HG03457 (cell line): ENCODE measurements at regions not wholly inside any gene's neighbourhood (a gene's known extent, or its start where the extent isn't known, plus 50 kb on each side); places are given as distances from the start of the nearest gene placed in this dataset.

ENCODE experiments used
- ATAC-seq: cut with Tn5 transposase; IDR thresholded peaks from one replicate; pipeline ENCODE4 v1.9.1; 2021; ENCODE audit warnings: moderate number of reproducible peaks; ENCODE audit not compliant: unreplicated experiment

DNA sequence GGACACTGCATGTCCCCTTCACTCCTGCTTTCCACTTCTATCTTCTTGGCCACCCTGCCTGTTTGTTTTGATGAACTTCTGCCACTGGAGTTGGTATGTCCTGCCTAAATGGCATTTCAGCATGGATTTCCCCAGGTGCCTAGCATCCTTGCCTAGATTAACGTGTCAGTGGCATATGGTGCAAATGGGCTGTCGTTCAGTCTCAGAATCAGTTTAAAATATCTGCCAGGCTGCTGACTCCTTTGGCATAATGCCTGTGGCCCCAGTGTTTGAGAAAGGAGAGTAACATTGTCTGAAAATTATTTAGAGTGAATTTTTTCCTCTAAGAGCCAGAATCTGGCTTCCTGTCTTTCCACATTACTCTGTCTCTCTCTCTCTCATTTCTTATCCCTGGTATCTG is 64.9 kb upstream of the BARHL2 start:
- no peak for ATAC-seq

DNA sequence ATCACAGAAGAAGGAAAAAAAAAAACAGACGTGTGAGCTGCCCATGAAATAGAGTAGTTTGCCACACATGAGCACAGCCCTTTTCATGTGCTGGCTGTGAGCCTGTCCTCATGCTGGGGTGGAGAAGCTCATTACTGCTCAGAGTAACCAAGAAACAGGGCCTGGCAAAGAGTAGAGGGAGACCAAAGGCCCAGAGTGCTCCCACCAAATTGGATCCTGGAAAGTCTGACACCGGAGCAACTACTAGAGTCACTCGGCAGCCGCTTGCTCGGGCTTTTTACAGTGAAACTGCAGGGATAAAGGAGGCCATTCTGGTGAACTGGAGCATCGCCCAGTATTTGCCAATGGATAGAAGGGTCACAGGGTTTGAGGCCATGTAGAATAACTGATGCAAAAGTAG is 64.4 kb upstream of the BARHL2 start:
- no peak for ATAC-seq

DNA sequence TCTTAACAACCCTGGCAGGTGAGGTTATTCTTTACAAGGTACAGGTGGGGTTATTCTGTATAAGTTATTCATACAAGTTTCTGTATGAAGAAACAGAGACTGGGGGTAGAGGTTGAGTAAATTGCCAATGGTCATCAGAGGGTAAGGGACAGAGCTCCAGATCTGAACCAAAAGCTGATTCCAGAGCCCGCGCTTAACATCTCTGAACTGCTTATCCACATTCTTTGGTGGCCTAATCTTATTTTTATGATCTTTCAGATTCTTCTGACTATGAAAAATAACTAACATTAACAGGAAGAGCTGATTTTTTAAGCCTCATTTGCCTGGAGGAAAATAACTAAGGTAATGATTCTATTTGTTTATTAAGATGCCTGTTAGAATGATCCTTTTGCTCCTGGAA is 63.9 kb upstream of the BARHL2 start:
- no peak for ATAC-seq

DNA sequence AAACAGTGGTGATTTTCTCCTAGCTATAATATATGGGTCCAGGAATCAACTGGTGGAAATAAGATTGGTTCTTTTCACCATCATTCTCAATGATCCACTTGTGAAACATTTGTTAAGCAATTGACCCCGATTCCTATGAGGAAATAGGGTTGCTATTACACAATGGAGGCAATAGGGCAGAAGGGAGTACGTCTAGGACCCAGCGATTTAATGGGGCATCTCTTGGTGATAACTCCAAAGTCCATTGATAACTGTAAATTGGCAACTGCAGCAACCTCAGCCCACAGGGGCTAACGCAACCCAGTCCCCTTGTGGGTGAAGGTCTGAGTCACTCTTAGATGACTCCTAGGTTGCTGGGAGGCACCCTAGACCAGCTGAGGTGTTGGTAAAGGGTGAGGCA is 62.5 kb upstream of the BARHL2 start:
- ATAC-seq, result no peak

DNA sequence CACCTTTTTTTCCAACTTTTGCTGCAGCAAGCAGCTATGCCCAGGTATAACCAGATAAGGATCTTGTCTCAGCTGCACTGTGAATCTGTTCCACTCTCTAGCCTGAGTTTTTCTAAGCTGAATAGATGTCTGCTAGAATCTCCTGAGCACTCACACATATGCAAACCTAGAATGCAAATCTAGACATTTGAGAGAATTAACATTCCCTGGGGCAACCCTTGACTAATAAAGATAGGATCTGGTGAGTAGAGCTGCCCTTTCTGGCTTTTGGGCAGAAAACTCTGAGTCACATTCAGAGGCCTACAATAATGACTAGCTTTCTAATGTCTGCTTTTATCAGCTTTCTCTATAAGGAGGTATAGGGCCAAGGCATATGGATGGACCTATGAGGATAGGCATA is 61.4 kb upstream of the BARHL2 start:
- ATAC-seq, result no peak

DNA sequence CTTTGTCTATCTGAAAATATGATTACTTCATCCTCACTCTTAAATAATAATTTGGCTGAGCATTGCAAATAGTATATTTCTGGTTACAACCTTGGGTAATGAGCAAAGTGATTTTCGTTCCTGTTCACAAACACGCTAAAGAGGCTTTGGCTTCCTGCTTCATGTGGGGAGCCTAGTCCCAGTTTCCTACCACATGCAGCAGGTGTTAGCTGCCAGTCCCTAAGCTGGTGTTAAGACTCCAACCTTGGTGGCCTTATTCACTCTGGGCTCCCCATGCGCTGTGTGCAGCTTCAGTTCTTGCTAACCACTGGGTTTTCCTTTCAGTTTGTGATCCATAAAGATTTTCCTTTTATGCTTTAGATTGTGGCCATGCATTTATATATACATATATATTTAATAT is 56.7 kb upstream of the BARHL2 start:
- ATAC-seq, result no peak

DNA sequence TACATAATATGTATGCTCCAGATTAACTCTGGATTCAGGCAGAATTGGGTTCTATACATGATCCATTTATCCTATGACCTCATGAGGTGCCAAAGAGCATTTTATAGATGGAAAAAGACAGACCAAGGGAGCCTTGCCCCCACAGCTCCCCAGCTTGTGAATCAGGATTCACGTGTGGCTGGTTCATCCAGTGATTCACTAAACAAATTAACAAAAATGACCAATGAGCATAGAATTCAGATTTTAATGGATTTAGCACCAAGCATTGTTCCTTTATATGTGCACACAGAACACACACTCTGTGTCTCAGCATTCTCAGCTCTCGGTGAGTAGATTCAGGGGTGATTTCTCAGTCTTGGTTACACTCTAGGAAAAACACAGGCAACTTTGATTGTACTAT is 51.7 kb upstream of the BARHL2 start:
- no peak for ATAC-seq

DNA sequence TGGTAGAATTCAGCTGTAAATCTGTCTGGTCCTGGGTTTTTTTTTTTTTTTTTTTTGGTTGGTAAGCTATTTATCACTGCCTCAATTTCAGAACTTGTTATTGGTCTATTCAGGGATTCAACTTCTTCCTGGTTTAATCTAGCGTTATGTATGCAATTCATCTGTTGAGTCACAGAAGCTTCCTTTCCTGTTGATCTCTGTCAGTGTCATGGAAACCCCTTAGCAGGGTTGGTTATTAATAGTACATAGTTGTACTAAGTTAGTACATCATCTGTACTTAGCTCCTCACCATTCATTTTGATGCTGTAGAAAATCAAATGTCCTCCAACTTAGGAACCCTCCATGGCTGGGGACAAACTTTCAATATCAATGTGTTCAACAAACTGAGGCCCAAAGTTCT is 51.0 kb upstream of the BARHL2 start:
- no peak for ATAC-seq
